ENCODE measurements at regions not wholly inside any gene's neighbourhood (a gene's known extent, or its start where the extent isn't known, plus 50 kb on each side); places are given as distances from the start of the nearest gene placed in this dataset.

GRCh38 chr19:31470952-31471351, 121.7 kb upstream of the TSHZ3 start:
- TF ChIP-seq CTCF (IDR thresholded peaks at IDR 0.05) (no peak), POLR2A (IDR thresholded peaks at IDR 0.05) (no peak)
